Esophagus muscularis mucosa (tissue), 4 donors: ENCODE measurements at regions not wholly inside any gene's neighbourhood (a gene's known extent, or its start where the extent isn't known, plus 50 kb on each side); places are given as distances from the start of the nearest gene placed in this dataset.

Experiments
- DNase-seq: peaks from one replicate; pipeline ENCODE4 v3.0.0-alpha.2; 2017; ENCODE audit errors: extremely low spot score
- H3K27ac ChIP-seq, 4 donors: fragments of 200-600 bp; sonication (generic); replicated peaks in 1 of 4; 1 replicate in 3 of 4; 2 replicates in 1 of 4; pipeline ENCODE4 v1.5.1; 2016 to 2019; ENCODE audit warnings: mild to moderate bottlenecking in 1 of 4
- H3K27me3 ChIP-seq, 4 donors: fragments of 200-600 bp; sonication (generic); one replicate each; pipeline versions ENCODE4 v1.5.1 to v1.6.0; 2016 to 2019
- H3K36me3 ChIP-seq, 4 donors: fragments of 200-600 bp; sonication (generic); one replicate each; pipeline ENCODE4 v1.5.1; 2016 to 2019
- H3K4me1 ChIP-seq, 4 donors: fragments of 200-600 bp; sonication (generic); one replicate each; pipeline ENCODE4 v1.5.1; 2016 to 2019
- H3K4me3 ChIP-seq, 4 donors: fragments of 200-600 bp; sonication (generic); 1 replicate in 2 of 4; 2 replicates in 2 of 4; pipeline ENCODE4 v1.5.1; 2016 to 2019; ENCODE audit warnings: mild to moderate bottlenecking in 4 of 4, moderate library complexity in 1 of 4
- H3K9me3 ChIP-seq, 4 donors: fragments of 200-600 bp; sonication (generic); 1 replicate in 3 of 4; 2 replicates in 1 of 4; pipeline ENCODE4 v1.5.1; 2016 to 2019
- CTCF ChIP-seq, 3 experiments: fragments of 200-600 bp in 2 of 3; fragments of 450-650 bp in 1 of 3; sonication (generic) in 2 of 3; IDR thresholded peaks; one replicate each; pipeline ENCODE4 v1.5.1; 2017 to 2019; ENCODE audit warnings: antibody characterized with exemption in 3 of 3, mild to moderate bottlenecking in 2 of 3, moderate library complexity in 1 of 3
- EP300 ChIP-seq: sonication (generic); formaldehyde crosslinking; IDR thresholded peaks from one replicate; pipeline ENCODE4 v1.6.1; 2017; ENCODE audit warnings: antibody characterized with exemption
- POLR2A ChIP-seq: fragments of 450-650 bp; IDR thresholded peaks from one replicate; pipeline ENCODE4 v1.6.1; 2017; ENCODE audit warnings: antibody characterized with exemption, moderate library complexity, mild to moderate bottlenecking, low read depth
- POLR2AphosphoS5 ChIP-seq, 2 donors: sonication (generic); formaldehyde crosslinking; IDR thresholded peaks; one replicate each; pipeline ENCODE4 v1.6.1; 2017; ENCODE audit warnings: antibody characterized with exemption in 2 of 2
- WGBS: methylation state at CpG from one replicate; pipeline ENCODE4 v1.1.5; 2018; 5-methylcytosine and 5-hydroxymethylcytosine counted together
- intact Hi-C: fragments of 100-400 bp; cut with DNase I; formaldehyde crosslinking; loops from one replicate; pipeline ENCODE4 v1.15.1; 2023

- intact Hi-C loops: no loop called here
- no peaks in the 10 kb centered on the region for H3K27me3 ChIP-seq
- no peaks in the 10 kb centered on the region for H3K9me3 ChIP-seq
- 73% methylated on average over 7 of the region's 7 CpGs for WGBS
- TF ChIP-seq CTCF (IDR thresholded peaks at IDR 0.05) (no peak), POLR2A (no peak), POLR2AphosphoS5 (IDR thresholded peaks at IDR 0.05) (no peak), EP300 (no peak)
- no peak for DNase-seq
- no peaks in the 10 kb centered on the region for H3K36me3 ChIP-seq
- H3K27ac ChIP-seq: no peak overlapping the region
- H3K4me3 ChIP-seq: no peak overlapping the region
- no peaks in the 10 kb centered on the region for H3K4me1 ChIP-seq
Observed at GRCh38 chr13:83333614-83334388, 548.5 kb downstream of the SLITRK1 start.

- no peak overlapping the region for H3K27ac ChIP-seq
- no peaks in the 10 kb centered on the region for H3K9me3 ChIP-seq
- TF ChIP-seq POLR2A: no peak
- TF ChIP-seq EP300: no peak
- TF ChIP-seq POLR2AphosphoS5 (IDR thresholded peaks at IDR 0.05): no peak
- no peak for TF ChIP-seq CTCF (IDR thresholded peaks at IDR 0.05)
- intact Hi-C loops: no loop called here
- H3K4me1 ChIP-seq: no peaks in the 10 kb centered on the region
- no peak for DNase-seq
- no peaks in the 10 kb centered on the region for H3K36me3 ChIP-seq
- 81% methylated on average over 3 of the region's 3 CpGs for WGBS
- H3K4me3 ChIP-seq: no peak overlapping the region
- H3K27me3 ChIP-seq: no peaks in the 10 kb centered on the region
Observed at GRCh38 chr13:83332751-83333150, 549.5 kb downstream of the SLITRK1 start.

GRCh38 chr13:83327091-83327490 lies 555.2 kb downstream of the SLITRK1 start:
- DNase-seq: no peak

GRCh38 chr13:83325125-83325853 lies 557.0 kb downstream of the SLITRK1 start:
- Histone ChIP-seq H3K27ac (no peak overlapping the region), H3K36me3 (no peaks in the 10 kb centered on the region), H3K9me3 (no peaks in the 10 kb centered on the region), H3K27me3 (no peaks in the 10 kb centered on the region), H3K4me3 (no peak overlapping the region), H3K4me1 (no peaks in the 10 kb centered on the region)
- 87% methylated on average over 2 of the region's 2 CpGs for WGBS
- TF ChIP-seq POLR2A (no peak), POLR2AphosphoS5 (IDR thresholded peaks at IDR 0.05) (no peak)
- DNase-seq: no peak
- intact Hi-C loops: no loop called here

More at GRCh38 chr13:83327091-83327490, 555.2 kb downstream of the SLITRK1 start:
- Histone ChIP-seq H3K9me3 (no peaks in the 10 kb centered on the region), H3K4me1 (no peaks in the 10 kb centered on the region), H3K27ac (no peak overlapping the region), H3K27me3 (no peaks in the 10 kb centered on the region), H3K4me3 (no peak overlapping the region), H3K36me3 (no peaks in the 10 kb centered on the region)
- TF ChIP-seq CTCF (IDR thresholded peaks at IDR 0.05) (no peak), POLR2A (no peak), EP300 (no peak), POLR2AphosphoS5 (IDR thresholded peaks at IDR 0.05) (no peak)
- intact Hi-C loops: no loop called here
- 86% methylated on average over 5 of the region's 5 CpGs for WGBS

GRCh38 chr13:83311886-83312577 lies 570.2 kb downstream of the SLITRK1 start:
- TF ChIP-seq CTCF (IDR thresholded peaks at IDR 0.05): no peak
- TF ChIP-seq POLR2AphosphoS5 (IDR thresholded peaks at IDR 0.05): no peak
- TF ChIP-seq EP300: no peak
- TF ChIP-seq POLR2A: no peak
- intact Hi-C loops: no loop called here
- Histone ChIP-seq H3K4me3 (no peak overlapping the region), H3K36me3 (no peaks in the 10 kb centered on the region), H3K9me3 (no peaks in the 10 kb centered on the region), H3K27me3 (no peaks in the 10 kb centered on the region), H3K27ac (no peak overlapping the region), H3K4me1 (no peaks in the 10 kb centered on the region)
- DNase-seq: no peak
- WGBS: 56% methylated on average over 2 of the region's 2 CpGs
